NCI-H748 (cell line): ENCODE measurements at regions not wholly inside any gene's neighbourhood (a gene's known extent, or its start where the extent isn't known, plus 50 kb on each side); places are given as distances from the start of the nearest gene placed in this dataset.

ENCODE experiments used
- DNase-seq: peaks from one replicate; lab custom pipeline; 2025; ENCODE audit not compliant: unreplicated experiment; lab: John Stamatoyannopoulos, UW

DNA sequence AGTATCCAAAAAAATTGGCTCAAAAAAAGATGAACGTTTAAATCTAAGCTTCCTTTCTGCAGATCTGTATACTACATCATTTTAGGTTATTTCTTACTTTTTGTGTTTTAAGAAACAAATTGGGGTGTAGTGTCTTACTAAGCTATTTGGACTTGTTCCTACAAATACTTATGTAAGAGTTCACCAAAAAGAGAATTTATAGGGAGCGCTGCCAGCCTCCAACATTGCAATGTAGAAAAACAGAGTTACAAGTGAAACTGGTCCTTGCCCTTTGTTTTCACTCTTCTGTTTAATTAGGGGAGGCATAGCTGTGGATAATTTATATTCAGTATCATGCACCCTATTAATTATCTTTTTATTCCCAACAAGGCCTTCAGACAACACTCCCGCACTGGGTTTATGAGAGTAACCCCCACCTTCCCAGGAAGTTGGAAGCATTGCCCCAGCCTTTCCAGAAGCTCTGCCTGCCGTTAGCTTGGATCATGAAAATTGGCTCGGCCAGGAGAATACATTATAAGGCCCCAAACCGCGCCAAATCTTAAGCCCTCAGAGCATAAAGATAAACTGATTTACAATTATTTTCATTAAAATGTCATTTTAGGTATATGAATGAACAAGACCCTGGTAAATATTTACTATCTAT, 261.8 kb upstream of the KLF6 start:
- no peak for DNase-seq

DNA sequence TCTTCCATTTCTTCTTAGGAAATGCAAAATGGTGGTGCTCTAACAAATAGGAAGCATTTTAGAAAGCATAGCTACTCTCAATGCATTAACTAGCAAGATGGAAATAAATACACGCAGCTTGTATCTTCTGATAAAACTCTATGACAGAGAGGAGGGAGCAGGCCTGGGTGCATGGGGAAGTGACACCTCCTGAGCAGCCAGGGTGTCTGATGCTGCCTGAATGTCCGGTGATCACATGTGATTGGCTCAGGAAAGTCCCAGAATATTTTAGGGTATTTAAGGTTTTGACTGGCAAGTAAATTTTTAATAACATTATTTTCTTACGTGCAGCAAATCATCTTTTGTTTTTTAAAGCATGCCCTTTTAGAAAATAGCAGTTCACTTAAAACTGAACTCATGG, 261.0 kb upstream of the KLF6 start:
- no peak for DNase-seq

DNA sequence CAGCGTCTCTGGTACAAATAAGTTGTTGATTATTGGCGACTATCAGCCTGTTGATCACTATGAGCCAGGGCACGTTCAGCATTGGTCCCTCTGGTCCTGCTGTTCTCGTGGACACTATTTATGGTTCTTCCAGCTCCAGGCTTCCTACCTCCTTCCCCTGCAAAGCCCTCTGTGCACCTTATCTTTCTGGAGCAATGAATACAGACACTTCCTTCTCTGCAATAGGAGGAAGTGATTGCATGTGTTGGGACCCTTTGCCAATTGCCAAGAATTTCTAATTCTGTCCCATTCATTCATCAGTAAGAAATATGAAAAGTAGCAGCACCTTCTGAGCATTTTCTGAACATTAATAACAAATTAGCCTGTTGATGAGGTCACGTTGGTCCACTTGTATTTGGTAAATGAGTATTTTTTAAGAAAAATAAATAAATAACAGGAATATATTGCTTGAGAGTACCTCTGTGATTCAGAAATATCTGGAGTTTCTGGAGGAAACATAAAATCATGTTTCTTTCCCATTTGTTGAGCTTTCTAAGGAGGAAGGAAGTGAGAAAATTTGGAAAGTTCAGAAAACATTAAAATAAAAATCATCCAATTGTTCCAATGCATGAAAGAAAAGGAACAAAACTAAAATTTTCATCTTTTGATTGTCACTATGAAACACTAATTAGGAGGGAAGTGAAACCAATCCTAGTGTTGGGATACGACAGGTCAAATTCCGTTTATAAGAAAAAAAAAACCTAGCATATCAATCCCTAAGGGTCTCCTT, 259.1 kb upstream of the KLF6 start:
- DNase-seq, result no peak

DNA sequence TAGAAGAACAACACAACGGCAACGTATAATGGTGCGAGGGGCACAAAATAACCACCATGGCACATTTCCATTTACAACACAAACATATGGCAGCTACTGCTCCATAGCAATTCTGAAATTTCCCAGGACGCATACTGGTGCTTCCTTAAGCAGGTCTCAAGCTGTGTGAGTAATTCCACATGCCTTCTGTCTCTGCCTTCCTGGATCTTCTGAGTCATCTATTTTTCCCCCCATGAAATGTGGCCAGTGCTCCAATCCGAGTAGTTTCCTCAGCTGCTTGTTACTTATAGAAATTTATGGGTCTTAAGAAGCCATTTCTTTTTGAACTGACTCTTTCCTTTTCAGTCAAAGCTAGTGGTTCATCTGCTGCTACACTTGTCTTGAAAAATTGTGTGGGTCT, 256.6 kb upstream of the KLF6 start:
- no peak for DNase-seq

DNA sequence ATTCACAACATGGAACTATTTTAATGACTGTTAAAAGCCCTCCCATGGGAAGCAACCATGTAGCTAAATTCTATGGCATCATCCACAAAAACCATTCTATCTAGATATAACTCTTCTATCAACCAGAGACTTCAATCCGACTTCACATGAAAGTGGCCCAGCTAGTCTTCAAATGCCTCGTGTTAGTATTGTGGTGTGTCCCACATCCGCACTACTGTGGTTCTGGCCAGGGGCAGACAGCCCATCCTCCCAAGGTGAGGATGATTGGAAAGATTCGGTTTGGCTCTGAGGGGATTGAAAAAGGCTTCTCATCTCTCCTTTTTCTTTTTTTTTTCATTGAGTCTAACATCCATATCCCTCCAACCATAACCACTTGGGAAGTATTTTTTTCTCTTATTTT, 253.0 kb upstream of the KLF6 start:
- DNase-seq, result no peak

DNA sequence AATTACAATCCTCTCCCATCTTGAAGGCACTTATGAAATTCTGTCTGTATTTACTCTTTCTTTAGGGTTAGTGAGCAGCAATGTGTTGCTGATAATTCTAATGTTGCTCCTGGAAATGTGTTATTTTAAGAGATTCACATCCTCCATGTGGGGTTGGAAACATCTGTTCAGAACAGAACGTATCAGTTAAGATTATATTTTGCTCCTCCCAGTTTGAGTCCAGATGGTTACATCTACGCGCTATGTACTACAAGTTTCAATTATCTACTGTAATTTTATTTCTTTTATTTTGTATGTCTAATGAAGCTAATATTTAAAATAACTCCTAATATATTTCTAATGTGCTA, 250.6 kb upstream of the KLF6 start:
- no peak for DNase-seq

DNA sequence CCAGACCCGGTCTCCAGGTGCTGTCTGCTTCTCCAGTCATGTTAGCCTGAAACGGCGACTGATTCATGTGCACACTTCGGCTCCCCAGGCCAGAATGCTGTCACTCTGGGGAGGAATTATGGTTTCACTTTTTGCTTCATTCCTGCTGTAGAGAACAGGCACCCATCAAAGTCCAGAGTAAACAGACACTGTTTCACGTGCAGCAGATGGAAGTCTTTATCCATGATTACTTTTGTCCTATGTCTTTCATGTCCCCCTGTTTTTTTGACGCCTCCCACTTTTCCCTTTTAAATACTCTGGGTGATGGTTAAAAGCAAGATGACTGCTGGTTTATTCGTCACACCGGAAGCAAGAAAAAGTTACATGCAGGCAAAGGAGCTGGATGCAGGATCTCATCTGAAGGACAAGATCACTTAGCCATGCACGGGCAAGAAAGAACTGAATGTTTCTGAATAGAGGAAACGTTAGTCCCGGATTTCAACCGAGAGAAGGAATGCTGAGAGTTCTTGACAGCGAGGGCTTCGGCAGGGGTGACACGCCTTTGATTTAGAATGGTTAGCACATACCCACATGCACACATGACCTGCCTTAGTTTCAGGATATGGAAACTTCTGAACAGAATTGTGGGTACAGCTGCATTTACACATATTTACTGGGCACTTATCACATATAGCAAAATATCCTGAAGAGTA, 250.0 kb upstream of the KLF6 start:
- no peak for DNase-seq

DNA sequence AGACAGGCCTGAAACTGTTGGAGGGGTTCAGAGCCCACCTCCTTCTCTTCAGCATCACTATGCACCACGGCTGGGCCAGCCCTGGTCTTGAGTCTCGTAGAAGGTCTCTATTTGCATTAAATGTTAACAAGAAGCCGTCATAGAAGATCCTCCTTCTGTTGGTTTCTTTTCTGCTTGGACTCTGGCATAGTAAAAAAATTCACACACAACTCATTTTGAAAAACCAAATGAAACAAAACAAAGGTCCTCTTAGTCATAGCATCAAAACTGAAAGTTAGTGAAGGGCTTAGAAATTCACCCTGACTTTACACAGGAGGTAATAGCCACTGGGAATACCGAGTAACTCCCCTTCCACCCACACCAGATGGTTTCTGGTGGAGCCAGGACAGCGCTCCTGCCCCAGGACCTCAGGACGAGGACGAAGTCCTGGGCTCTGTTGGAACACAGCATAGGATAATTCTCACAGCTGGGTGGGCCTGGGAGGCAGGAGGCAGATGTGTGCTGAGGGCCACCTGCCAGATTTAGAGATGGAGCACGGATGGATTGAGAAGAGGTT, 248.4 kb upstream of the KLF6 start:
- no peak for DNase-seq

DNA sequence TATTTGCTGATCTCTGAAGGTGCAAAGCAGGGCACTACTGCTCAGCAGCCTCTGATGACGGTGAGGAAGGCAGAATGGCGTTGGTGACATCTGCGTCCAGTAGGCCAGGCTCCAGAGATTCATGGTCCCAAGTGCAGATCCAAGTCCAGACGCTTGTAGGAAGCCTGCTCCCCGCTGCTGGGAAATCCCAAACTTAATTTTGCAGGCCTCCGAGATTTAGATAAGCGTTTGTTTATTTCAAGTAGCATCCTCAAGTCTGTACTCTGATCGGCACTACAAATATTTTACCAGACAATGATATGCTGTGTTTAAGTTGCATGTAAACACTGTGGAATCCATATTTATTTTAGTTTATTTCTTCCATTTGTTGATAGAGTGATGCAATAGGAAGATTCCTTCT, 244.9 kb upstream of the KLF6 start:
- no peak for DNase-seq

DNA sequence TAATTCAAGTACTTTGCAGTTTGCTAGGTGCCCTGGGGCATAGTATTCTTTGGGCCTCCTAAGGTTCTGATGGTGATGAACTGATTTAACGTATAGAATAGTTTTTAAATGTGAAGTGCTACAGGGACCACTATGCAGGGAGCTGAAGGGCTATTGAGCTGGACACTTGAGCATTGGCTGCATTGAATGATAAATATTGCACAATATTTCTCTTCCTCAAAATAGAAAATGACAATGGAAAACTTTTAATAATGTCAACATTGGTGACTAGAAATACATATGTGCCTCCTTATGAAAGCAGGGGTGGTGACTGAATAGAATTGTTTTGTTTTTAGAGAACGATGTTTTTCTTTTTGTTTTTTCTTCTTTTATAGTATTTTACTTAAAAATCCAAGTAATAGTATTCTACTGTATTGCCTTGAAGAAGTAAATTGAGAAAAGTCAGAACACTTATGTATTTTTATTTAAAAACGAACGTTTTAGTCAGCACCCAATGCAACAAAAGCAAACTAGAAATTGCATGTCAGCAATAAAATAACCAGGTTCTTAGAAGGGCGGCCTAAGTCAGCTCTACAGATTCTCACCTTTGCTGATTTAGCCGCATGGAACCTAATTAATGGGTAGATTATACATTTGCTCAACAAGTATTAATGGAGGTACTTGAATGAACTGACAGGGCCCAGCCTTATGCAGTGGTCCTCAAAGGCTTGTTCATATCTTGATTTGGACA, 244.0 kb upstream of the KLF6 start:
- DNase-seq, result no peak

DNA sequence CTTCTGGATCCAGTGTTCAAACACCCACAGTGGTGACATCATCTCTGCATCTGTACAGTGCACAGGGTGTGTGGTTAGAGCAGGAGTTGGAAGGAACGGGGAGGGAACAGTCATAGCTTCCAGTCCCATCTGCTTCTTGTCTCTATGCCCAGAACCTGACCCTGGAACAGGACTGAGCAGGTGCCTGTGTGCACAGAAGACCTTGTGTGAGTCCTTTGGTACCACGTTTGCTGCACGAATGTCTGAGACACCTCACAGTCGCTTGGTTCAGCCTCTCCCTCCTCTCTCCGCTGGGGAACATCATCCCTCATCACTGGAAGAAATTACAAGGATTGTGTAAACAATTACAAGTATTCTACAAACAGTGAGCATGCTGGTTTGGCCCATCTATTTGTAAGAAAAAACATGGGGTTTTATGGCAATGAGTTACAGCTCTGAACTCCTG, 243.0 kb upstream of the KLF6 start:
- DNase-seq, result peak; percentile 4

DNA sequence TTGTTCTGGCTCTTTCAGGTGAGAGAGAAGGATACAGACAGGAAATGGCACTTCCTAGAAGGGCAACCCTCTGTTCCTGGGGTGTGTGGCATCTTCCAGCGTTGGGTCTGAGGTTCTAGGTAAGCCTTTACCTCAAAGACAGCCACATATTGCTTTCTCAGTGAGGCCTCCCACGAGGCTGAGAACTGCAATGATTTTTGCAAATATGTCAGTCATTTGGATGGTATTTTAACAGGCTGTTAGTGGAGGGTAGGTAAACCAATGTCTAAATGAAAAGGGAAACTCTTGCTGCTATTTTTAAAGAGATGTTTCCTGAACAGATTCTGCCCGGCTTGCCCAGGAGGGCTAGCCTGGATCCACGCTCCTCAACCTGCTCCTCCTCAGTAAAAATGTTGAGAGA, 240.3 kb upstream of the KLF6 start:
- DNase-seq, result no peak

DNA sequence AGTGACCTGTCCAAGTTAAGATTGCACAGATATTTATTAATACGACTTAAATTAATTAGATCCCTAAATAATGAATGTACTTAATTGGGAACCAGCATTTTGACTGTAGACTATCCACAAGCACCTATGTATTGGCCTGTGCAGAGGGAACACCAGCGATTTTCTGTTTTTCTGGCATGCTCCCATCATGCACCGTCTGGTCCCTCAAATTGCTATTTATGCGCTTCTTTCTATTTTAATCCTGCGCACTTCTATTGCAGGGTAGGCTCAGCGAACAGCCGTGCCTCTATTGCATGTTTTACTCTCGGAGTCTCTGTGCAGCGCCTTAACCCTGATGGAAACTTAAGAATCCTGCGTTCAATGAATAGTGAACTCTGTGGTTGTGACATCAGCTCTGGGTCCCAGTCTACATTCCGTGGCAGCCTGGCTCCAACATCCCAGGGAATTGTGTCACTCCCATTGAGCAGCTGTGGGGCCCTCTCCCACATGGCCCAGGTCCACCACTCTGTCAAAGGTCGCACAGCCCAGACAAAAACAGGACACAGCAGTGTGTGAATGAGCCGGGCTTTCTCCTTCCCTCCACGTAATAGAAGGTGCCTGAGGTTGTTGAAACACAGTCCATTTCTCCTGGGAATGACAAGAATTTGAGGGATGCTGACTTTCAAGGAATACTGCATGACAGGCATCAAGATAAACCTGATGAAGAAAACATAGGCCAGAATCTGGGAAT, 239.7 kb upstream of the KLF6 start:
- no peak for DNase-seq

DNA sequence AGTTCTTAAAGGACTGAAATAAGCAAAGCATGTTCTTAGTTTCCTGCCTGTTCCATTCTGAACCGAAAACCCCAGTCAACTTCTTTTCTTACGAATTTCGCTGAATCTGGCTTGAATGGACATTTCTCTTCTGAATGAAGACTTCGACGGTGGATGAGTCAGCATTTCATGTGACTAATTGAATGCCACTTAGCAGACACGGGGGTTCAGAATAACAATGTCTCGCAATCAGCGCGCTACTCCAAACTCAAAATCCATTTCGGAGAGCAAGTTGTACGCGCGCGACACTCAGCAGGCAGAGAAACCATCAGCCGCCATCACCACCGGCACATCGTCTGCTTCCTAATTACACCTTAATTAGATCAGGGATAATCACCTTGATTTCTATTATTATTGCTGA, 239.0 kb upstream of the KLF6 start:
- no peak for DNase-seq

DNA sequence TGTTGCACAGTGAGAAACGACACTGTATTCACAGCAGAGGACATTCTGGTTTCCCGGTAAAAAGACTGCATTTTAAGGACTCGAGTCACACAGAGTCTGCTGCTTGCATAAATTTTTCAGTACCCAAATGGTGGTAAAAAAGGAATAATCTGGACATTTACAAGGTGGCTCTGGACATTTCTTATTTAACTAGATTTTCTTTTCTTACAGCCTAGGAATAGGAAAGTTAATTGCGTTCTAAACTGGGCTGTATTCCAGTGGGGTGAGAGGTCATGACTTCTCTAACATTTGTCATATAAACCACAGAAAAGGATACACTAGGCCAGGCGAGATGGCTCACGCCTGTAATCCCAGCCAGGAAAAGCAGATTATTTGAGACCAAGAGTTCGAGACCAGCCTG, 237.5 kb upstream of the KLF6 start:
- no peak for DNase-seq

DNA sequence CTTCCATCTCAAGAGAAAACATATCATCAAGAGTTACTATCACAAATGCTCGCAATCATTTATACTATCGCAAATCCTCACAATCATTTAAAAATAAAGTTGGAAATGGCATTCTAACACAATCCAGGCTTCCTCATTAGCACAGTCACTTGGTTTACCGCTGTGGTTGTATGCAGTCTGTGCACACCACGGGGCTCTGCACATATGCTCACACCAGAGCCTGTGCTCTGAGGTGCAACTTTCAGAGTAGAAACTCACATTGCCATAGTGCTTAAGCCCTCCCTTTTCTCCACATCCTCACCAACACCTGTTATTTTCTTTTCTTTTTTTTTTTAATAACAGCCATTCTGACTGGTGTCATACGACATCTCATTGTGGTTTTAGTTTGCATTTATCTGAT, 235.6 kb upstream of the KLF6 start:
- DNase-seq, result no peak

DNA sequence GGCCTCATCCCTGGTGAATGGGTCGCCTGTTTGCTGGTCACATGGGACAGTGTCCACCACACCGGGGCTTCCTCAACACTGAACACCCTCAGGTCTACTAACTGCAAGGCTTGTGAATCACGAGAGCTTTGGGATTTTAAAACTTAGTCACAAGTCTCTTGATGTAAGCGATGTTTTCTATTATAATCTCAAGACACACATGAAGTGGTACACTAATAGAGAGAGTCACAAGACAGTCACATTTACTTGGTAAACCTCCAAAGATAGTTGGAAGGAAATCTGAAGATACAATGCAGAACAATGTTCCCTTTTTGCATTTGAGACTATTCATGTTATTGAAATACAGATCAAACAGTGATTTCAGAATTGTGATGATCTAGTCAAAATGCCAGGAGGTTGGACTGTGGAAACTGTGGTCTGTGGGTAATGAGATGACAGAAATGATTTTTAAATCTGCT, 233.1 kb upstream of the KLF6 start:
- no peak for DNase-seq

DNA sequence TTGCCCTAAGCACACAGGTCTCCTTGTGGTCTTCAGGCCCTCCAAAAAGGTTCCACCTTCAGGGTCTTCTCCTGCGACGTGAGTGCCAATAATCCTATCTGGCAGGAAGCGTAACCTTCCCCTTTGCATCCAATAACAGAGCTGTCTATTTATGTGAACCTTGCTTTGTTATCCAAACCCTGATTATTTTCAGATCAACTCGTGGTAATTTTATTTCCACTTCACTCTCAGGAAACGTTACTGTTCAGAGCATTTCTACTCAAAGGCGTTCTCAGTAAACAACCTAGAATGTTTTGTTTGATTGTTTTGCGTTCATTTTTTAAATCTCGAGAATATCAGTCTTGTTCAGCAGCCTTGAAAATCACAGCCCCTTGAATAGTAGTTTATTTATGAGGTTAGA, 232.3 kb upstream of the KLF6 start:
- no peak for DNase-seq

DNA sequence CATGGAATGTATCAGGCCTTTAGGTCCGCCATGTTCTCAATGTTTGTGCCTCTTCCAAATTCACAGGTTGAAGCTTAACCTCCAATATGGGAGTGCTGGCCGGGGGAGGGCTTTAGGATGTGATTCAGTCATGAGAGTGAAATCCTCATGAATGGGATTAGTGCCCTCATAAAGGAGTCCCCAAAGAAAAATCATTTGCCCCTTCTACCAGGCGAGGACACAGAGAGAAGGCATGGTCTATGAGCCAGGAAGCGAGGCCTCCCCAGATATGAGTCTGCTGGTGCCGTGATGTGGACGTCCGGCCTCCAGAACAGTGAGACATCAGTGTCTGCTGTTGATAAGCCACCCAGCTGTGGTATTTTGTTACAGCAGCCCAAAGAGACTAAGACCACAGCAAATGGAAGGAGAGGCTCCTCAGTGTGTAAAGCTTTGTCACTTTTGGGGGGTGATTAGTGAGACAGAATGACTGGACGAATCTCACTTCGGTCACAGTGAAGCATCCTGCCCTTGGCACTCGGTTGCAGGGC, 231.3 kb upstream of the KLF6 start:
- no peak for DNase-seq

DNA sequence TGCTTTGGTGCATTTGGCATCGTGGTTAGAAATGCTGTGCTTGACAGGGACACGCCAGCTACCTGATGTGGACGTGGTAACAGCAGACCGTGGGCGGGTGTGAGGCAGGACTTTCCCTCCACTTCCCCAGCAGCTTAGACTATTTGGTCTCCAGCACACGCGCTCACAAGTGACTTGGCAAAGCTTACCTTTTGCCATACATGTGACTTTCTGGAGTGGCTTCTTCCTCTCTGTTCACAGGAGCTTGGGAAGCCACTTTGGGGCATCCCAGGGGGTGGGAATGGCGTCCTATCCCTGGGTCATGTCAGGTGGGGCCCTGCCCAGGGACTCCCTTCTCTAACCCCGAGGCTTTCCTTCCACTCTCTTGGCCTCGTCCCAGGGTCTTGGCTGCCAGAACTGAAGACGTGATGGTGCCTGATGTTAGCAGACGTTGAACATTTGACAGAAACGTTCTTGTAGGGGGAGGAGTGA, 228.7 kb upstream of the KLF6 start:
- no peak for DNase-seq
